ENCODE measurements at regions not wholly inside any gene's neighbourhood (a gene's known extent, or its start where the extent isn't known, plus 50 kb on each side); places are given as distances from the start of the nearest gene placed in this dataset.
"Not testable (repeated sequence)": the region's sequence is repeated elsewhere in the genome, so short reads cannot be mapped to it uniquely, and the experiment has no call there.

- Histone ChIP-seq H3K4me2 (no peak overlapping the region), H3K27ac (ENCODE audit: low read depth in 2 of 2, low read length in 1 of 2) (no peak overlapping the region), H2AFZ (ENCODE audit: low read depth) (no peak overlapping the region), H4K20me1 (ENCODE audit: insufficient read depth) (no peaks in the 10 kb centered on the region), H3K9me3 (no peaks in the 10 kb centered on the region), H3K9me2 (no peaks in the 10 kb centered on the region), H3K27me3 (ENCODE audit: insufficient read depth) (no peaks in the 10 kb centered on the region), H3K9ac (no peak overlapping the region), H3K4me1 (ENCODE audit: control insufficient read depth in 1 of 2, insufficient read depth in 2 of 2, low read depth in 1 of 2, low read length in 1 of 2) (no peaks in the 10 kb centered on the region), H3F3A (replicated peaks; ENCODE audit: insufficient read depth) (no peaks in the 10 kb centered on the region), H3K79me2 (ENCODE audit: insufficient read depth) (no peaks in the 10 kb centered on the region), H3K4me3 (ENCODE audit: low read depth in 2 of 2, low read length in 1 of 2) (no peak overlapping the region), H3K36me3 (replicated peaks in 1 of 2; ENCODE audit: control insufficient read depth in 1 of 2, insufficient read depth in 2 of 2, low read length in 1 of 2) (no peaks in the 10 kb centered on the region)
- POLR2A ChIA-PET = no interaction called here
- CTCF ChIA-PET = interaction anchor here (0.6 kb wide), 1 partner anchor 32 kb away, joined by 3 read pairs; no protein-coding TSS in a partner anchor
- TF ChIP-seq FOXM1 (IDR thresholded peaks at IDR 0.05; ENCODE audit: low read depth) (no peak), GATA2 (CRISPR knock-in tag; IDR thresholded peaks at IDR 0.05) (no peak)
- whole genome bisulfite sequencing (ENCODE audit: low lambda C conversion rate) = 47% methylated on average over 4 of the region's 4 CpGs
- no peak for DNase-seq
Measured at GRCh38 chr22:41038732-41039131, 53.7 kb upstream of the EP300 start.

GRCh38 chr22:41039641-41040040, 52.8 kb upstream of the EP300 start:
- H3F3A ChIP-seq (replicated peaks; ENCODE audit: insufficient read depth); H3K9me2 ChIP-seq; H3K9me3 ChIP-seq; H3K27ac ChIP-seq (ENCODE audit: low read depth in 2 of 2, low read length in 1 of 2); H3K4me3 ChIP-seq (ENCODE audit: low read depth in 2 of 2, low read length in 1 of 2); H3K79me2 ChIP-seq (ENCODE audit: insufficient read depth); H3K36me3 ChIP-seq (replicated peaks in 1 of 2; ENCODE audit: control insufficient read depth in 1 of 2, insufficient read depth in 2 of 2, low read length in 1 of 2); H2AFZ ChIP-seq (ENCODE audit: low read depth); POLR2A ChIA-PET; DNase-seq; H3K4me2 ChIP-seq; H3K27me3 ChIP-seq (ENCODE audit: insufficient read depth); H4K20me1 ChIP-seq (ENCODE audit: insufficient read depth); H3K9ac ChIP-seq; H3K4me1 ChIP-seq (ENCODE audit: control insufficient read depth in 1 of 2, insufficient read depth in 2 of 2, low read depth in 1 of 2, low read length in 1 of 2); CTCF ChIA-PET: not testable (repeated sequence)
- WGBS (ENCODE audit: low lambda C conversion rate) = 88% methylated on average over 9 of the region's 9 CpGs

- TF ChIP-seq GATA2 (CRISPR knock-in tag; IDR thresholded peaks at IDR 0.05) = no peak
- no peak for TF ChIP-seq RAD21 (IDR thresholded peaks at IDR 0.05; ENCODE audit: low read length)
- no peak for TF ChIP-seq SIN3A (IDR thresholded peaks at IDR 0.05; ENCODE audit: borderline replicate concordance, low read depth, low read length)
- no peak for TF ChIP-seq PBX3 (IDR thresholded peaks at IDR 0.05)
- TF ChIP-seq RCOR1 (IDR thresholded peaks at IDR 0.05; ENCODE audit: low read length) = no peak
- no peak for TF ChIP-seq YY1 (IDR thresholded peaks at IDR 0.05; ENCODE audit: low read depth)
- no peak for TF ChIP-seq EZH2phosphoT487 (IDR thresholded peaks at IDR 0.05; ENCODE audit: borderline replicate concordance, low read depth)
- no peak for TF ChIP-seq POLR2AphosphoS5 (IDR thresholded peaks at IDR 0.05; ENCODE audit: low read depth, low read length)
- no peak for TF ChIP-seq SMC3 (IDR thresholded peaks at IDR 0.05; ENCODE audit: low read depth, low read length)
- TF ChIP-seq FOXM1 (IDR thresholded peaks at IDR 0.05; ENCODE audit: low read depth) = no peak
- no peak for TF ChIP-seq CTCF (IDR thresholded peaks at IDR 0.05)
- no peak for TF ChIP-seq TCF12 (IDR thresholded peaks at IDR 0.05)
- no peak for TF ChIP-seq EP300 (IDR thresholded peaks at IDR 0.05; ENCODE audit: borderline replicate concordance in 1 of 2, low read depth in 1 of 2, low read length in 1 of 2)
- TF ChIP-seq RXRA (IDR thresholded peaks at IDR 0.05; ENCODE audit: borderline replicate concordance, low read depth) = no peak
- no peak for TF ChIP-seq NFIC (IDR thresholded peaks at IDR 0.05; ENCODE audit: borderline replicate concordance)
- H3K79me2 ChIP-seq (ENCODE audit: insufficient read depth) = no peaks in the 10 kb centered on the region
- H3K4me3 ChIP-seq (ENCODE audit: low read depth in 2 of 2, low read length in 1 of 2) = no peak overlapping the region
- no peak overlapping the region for H3K4me2 ChIP-seq
- CTCF ChIA-PET = no interaction called here
- POLR2A ChIA-PET = no interaction called here
- no peaks in the 10 kb centered on the region for H4K20me1 ChIP-seq (ENCODE audit: insufficient read depth)
- no peaks in the 10 kb centered on the region for H3K36me3 ChIP-seq (replicated peaks in 1 of 2; ENCODE audit: control insufficient read depth in 1 of 2, insufficient read depth in 2 of 2, low read length in 1 of 2)
- no peaks in the 10 kb centered on the region for H3K4me1 ChIP-seq (ENCODE audit: control insufficient read depth in 1 of 2, insufficient read depth in 2 of 2, low read depth in 1 of 2, low read length in 1 of 2)
- no peak for DNase-seq
- no peaks in the 10 kb centered on the region for H3K9me3 ChIP-seq
- H3K9ac ChIP-seq = no peak overlapping the region
- H2AFZ ChIP-seq (ENCODE audit: low read depth) = no peak overlapping the region
- no peaks in the 10 kb centered on the region for H3F3A ChIP-seq (replicated peaks; ENCODE audit: insufficient read depth)
- WGBS (ENCODE audit: low lambda C conversion rate) = 86% methylated on average over 1 of the region's 1 CpG
- no peaks in the 10 kb centered on the region for H3K27me3 ChIP-seq (ENCODE audit: insufficient read depth)
- no peak overlapping the region for H3K27ac ChIP-seq (ENCODE audit: low read depth in 2 of 2, low read length in 1 of 2)
- no peaks in the 10 kb centered on the region for H3K9me2 ChIP-seq
Measured at GRCh38 chr22:41040483-41040882, 51.9 kb upstream of the EP300 start.
